ENCODE measurements at regions not wholly inside any gene's neighbourhood (a gene's known extent, or its start where the extent isn't known, plus 50 kb on each side); places are given as distances from the start of the nearest gene placed in this dataset.
"Not testable (repeated sequence)": the region's sequence is repeated elsewhere in the genome, so short reads cannot be mapped to it uniquely, and the experiment has no call there.

GRCh38 chr2:71961289-71962027 lies 186.2 kb downstream of the CYP26B1 start:
- no peak for DNase-seq (ENCODE audit: low read depth in 1 of 2, low spot score in 1 of 2)

GRCh38 chr2:71959494-71959893 lies 188.2 kb downstream of the CYP26B1 start:
- no peak for DNase-seq (ENCODE audit: low read depth in 1 of 2, low spot score in 1 of 2)

DNA sequence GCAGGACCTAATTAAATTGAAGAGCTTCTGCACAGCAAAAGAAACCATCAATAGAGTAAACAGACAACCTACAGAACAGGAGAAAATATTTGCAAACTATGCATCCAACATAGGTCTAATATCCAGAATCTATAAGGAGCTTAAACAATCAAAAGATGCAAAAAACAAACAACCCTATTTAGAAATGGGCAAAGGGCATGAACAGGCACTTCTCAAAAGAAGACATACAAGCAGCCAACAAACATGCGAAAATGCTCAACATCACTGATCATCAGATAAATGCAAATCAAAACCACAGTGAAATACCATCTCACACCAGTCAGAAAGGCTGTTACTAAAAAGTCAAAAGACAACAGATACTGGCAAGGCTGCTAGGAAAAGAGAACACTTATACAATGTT lies 189.2 kb downstream of the CYP26B1 start:
- DNase-seq (ENCODE audit: low read depth in 1 of 2, low spot score in 1 of 2): not testable (repeated sequence)

GRCh38 chr2:71952572-71953188 lies 195.0 kb downstream of the CYP26B1 start:
- no peak for DNase-seq (ENCODE audit: low read depth in 1 of 2, low spot score in 1 of 2)

GRCh38 chr2:71951718-71952404 lies 195.8 kb downstream of the CYP26B1 start:
- no peak for DNase-seq (ENCODE audit: low read depth in 1 of 2, low spot score in 1 of 2)

- no peak for DNase-seq (ENCODE audit: low read depth in 1 of 2, low spot score in 1 of 2)
Measured at GRCh38 chr2:71951083-71951468, 196.6 kb downstream of the CYP26B1 start.

GRCh38 chr2:71950256-71951082 lies 197.2 kb downstream of the CYP26B1 start:
- no peak for DNase-seq (ENCODE audit: low read depth in 1 of 2, low spot score in 1 of 2)

- DNase-seq (ENCODE audit: low read depth in 1 of 2, low spot score in 1 of 2): no peak
Measured at GRCh38 chr2:71949537-71949798, 198.2 kb downstream of the CYP26B1 start.

DNA sequence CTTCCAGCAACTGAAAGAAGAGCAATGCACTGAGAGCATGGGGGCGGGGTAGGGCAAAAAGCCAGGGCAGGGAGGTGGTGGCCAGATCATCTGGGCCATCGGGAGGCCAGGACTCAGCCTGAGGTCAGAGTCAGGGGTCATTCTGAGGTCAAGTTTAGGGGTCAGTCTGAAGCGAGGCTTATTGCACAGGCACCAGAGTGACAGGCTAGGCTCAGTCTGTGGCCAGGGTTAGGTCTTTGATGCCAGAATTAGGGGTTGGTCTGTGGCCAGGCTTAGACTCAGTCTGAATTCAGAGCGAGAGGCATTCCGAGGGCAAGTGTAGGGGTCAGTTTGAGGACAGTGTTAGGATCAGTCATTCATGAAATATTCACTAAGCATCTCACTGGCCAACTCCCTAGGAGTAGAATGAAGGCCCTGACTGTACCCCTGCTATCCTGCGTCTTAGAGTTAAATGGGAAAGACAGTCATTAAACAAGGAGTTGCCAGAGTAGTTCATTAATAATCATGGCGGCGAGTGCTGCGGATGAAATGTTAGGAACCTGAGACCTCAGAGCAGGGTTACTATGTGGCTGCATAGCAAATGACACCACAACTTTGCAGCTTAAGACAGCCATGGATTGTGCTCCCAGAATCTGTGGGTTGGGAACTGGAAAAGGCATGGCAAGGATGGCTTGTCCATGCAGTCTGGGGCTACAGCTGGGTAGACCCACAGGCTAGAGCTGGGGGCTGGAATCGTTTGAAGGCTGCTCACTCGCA lies 198.7 kb downstream of the CYP26B1 start:
- no peak for DNase-seq (ENCODE audit: low read depth in 1 of 2, low spot score in 1 of 2)

DNA sequence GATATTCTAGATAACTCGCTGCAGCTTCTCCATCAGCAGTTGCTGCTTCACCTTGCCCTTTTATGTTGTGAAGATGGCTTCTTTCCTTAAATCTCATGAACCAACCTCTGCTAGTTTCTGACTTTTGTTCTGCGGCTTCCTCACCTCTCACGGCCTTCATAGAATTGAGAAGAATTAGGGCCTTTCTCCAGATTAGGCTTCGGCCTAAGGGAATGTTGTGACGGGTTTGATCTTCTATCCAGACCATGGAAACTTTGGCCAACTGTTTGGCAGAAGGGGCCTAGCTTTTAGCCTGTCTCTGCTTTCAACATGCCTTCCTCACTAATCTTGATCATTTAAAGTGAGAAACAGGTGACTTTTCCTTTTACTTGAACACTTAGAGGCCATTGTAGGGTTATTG lies 199.9 kb downstream of the CYP26B1 start:
- no peak for DNase-seq (ENCODE audit: low read depth in 1 of 2, low spot score in 1 of 2)

- no peak for DNase-seq (ENCODE audit: low read depth in 1 of 2, low spot score in 1 of 2)
Measured at GRCh38 chr2:71945603-71945959, 202.1 kb downstream of the CYP26B1 start.

DNA sequence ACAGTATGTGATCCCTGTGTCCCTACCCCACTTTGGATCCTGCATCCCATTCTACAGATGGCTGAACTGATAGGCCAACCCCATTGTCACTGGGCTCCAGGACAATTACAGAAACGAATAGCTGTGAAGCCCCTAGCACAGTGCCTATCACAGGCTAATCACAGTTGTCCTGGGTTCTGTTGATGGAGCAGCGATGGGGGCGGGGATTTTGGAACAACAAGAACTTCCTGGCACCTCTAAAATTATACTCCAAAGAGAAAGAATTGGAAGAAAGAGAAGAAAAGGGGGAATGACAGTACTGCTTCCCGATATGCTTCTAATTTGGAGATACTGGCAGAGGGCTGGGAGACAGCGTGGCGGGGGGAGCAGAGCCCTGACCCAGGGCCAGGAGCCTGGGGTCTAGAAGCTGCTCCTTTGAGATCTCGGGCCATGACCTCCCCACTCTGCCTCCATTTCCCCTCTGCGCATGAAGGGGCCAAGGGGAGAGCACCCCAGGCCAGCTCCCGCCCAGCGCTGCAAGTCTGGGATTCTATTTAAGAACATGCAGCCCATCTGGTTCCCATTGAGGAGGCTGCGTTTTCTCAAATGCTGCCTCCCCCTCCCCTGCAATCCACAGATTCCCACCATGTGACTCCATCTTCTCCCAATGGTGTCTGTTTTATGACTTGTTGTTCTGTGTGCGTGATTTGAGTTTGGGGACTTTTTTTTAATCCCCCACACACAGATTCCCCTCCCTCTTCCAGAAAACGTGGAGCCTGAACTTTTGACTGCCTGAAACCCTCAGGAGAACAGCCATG lies 202.7 kb downstream of the CYP26B1 start:
- DNase-seq (ENCODE audit: low read depth in 1 of 2, low spot score in 1 of 2): no peak

GRCh38 chr2:71944183-71944550 lies 203.5 kb downstream of the CYP26B1 start:
- DNase-seq (ENCODE audit: low read depth in 1 of 2, low spot score in 1 of 2): no peak

GRCh38 chr2:71943238-71944182 lies 204.2 kb downstream of the CYP26B1 start:
- no peak for DNase-seq (ENCODE audit: low read depth in 1 of 2, low spot score in 1 of 2)

DNA sequence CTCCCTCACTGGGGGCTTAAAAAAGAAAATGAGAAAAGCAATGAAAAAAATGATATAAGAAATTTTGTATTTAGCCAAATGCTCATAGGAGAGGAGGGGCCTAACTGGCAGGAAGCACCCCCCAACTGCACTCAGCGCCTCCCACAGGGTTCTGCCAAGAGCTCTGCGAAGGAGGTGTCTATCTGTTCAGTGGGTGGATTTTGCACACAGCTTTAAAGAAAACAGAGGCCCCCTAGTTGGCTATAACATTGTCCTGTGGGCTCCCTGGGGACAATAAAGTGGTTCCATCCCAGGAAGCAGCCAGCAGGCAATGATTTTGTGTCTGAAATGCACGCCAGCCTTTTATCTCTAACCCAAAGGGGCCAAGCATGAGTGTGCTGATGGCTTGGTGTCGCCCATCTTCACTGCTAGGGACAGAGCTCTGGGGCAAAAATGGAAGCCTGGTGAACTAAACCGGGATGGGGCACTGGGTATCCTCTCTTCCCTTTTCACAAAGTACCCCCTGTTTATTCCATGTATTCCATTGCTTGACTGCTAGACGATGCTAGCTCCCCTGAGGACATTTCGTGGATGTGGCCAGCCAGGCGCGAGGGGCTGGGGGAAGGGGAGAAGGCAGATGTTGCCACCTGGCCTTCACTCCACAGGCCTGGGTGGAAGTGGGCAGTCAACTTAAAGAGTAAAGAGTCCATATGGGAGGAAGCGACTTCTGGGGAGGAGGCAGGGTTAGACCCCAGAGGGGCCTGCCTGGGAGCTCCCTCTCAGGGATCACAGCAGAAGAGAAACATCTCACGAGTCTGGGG lies 205.7 kb downstream of the CYP26B1 start:
- DNase-seq (ENCODE audit: low read depth in 1 of 2, low spot score in 1 of 2): no peak

DNA sequence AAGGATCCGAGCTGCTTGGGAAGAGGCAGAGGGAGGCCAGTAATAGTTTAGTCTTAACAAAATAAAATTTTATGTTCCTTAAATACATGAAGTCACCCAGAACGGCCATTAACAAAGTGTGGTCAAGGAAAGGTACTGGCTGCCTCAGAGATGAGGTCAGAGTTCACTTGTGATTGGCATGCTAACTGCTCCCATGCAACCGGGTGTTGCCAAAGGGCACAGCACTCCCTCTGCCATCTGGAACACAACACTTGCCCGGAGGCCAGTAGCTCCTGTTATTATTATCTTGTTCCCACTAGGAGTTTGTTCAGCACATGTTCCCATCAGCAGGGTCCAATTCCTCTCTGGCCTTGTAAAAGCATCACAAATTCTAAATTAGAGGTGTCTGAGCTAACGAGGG lies 207.0 kb downstream of the CYP26B1 start:
- no peak for DNase-seq (ENCODE audit: low read depth in 1 of 2, low spot score in 1 of 2)

DNA sequence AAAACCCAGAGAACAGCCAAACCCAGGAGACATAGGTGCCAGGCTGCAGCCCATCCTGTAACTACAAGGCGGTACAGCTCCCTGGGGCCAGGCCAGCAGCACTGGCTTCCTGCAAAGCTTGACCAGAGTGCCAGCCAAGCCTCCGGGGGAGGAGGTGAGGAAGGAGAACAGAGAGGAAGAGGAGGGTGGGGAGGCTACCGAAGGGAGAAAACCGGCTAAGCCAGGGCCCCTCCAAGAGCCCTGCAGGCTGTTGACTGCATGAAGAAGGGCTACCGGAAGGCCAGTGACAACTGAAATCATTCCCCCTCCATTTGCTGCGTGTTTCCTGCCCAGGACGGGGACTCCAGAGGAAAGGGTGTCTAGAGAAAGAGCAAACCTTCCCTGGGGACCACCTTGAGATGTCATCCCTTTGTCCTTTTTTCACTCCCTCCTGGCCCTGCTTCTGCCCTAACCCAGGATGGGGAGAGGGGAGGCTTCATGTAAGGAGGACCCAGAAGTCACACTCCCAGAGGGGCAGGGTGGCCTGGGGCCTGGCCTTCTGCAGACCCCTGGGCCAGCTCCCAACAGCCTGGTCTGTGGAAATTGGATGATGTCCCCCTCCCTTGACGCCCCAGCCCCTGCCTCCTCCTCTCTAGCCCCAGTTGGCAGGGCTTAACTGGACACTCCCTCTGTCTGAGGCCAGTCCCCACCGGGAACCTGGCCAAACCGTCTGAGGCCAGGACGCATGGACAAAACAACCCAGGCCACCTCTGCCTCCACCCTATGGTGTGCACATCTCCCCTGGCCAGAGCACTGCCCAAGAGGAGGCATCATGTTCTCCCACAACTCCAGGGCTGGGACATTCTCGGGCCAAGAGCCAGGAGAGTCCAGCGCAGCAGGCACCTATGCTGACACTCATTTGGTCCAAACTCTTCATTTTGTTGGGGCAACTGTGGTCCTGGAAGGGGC lies 207.8 kb downstream of the CYP26B1 start:
- no peak for DNase-seq (ENCODE audit: low read depth in 1 of 2, low spot score in 1 of 2)
